ENCODE measurements at regions not wholly inside any gene's neighbourhood (a gene's known extent, or its start where the extent isn't known, plus 50 kb on each side); places are given as distances from the start of the nearest gene placed in this dataset.

DNA sequence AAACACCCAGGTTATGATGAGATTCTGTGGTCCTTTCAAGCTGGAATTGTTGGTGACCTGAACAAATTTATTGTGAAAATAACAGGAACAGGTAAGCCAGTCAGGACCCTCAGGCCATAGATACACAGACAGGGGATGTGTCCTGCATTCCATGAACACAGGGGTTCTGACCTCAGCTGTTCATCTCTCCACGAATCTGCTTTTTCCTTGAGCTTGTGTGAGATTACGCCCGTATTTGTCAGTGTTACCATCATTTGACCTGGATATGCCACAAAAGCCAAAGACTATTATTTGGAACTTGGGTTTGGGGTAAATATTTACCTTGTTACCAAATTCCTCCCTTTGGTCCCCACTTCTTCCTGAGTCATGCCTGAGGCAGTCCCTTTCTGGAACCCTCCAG, 288.9 kb downstream of the PREX1 start:
- Mint-ChIP-seq H3K9me3 (ENCODE audit: low read depth) (peaks cover 4% of the 10 kb centered on the region), H3K4me1 (ENCODE audit: low read depth) (peaks cover 30% of the 10 kb centered on the region), H3K27me3 (peaks cover 6% of the 10 kb centered on the region), H3K4me3 (ENCODE audit: low read depth) (peak overlapping the region; percentile 22), H3K36me3 (ENCODE audit: insufficient read depth) (peaks cover 4% of the 10 kb centered on the region), H3K27ac (peak overlapping the region; percentile 51)
- TF ChIP-seq, protein P1, sequence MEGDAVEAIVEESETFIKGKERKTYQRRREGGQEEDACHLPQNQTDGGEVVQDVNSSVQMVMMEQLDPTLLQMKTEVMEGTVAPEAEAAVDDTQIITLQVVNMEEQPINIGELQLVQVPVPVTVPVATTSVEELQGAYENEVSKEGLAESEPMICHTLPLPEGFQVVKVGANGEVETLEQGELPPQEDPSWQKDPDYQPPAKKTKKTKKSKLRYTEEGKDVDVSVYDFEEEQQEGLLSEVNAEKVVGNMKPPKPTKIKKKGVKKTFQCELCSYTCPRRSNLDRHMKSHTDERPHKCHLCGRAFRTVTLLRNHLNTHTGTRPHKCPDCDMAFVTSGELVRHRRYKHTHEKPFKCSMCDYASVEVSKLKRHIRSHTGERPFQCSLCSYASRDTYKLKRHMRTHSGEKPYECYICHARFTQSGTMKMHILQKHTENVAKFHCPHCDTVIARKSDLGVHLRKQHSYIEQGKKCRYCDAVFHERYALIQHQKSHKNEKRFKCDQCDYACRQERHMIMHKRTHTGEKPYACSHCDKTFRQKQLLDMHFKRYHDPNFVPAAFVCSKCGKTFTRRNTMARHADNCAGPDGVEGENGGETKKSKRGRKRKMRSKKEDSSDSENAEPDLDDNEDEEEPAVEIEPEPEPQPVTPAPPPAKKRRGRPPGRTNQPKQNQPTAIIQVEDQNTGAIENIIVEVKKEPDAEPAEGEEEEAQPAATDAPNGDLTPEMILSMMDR (IDR thresholded peaks at IDR 0.05; ENCODE audit: unreplicated experiment) = no peak
- DNase-seq (ENCODE audit: low spot score, unreplicated experiment) = no peak

DNA sequence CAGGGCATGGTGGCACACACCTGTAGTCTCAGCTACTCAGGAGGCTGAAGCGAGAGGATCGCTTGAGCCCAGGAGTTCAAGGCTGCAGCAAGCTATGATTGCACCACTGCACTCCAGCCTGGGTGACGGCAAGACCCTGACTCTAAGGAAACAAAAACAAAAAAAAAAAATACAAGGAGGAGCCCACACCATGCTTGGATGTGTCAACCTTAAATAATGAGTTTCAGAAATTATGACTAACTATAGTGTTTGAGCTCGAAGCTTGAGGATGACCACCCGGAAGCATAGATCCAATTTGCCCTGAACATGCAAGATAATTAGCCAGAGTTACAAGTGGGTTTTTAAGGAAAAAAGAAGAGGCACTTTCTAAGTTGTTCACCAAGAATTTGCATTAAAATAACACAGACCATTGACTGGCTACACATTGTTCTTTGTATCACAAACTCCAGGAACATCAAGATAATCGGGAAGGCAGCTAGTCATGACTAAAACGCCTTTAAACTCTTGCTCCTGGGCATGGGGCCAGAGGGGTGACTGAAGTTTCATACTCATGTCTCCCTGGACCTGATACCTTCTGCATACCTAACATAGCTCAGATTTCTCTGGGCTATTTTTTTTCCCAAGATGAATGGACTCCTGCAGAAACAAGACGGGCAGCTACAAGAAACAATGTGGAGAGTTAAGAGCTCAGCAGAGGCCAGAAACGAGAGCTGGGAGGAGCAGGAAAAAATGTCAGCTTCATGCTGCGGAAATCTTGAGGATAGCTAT, 289.6 kb downstream of the PREX1 start:
- no peak for DNase-seq (ENCODE audit: low spot score, unreplicated experiment)
- Mint-ChIP-seq H3K4me3 (ENCODE audit: low read depth) (peak overlapping the region; percentile 22), H3K27ac (peak overlapping the region; percentile 51), H3K27me3 (peaks cover 6% of the 10 kb centered on the region), H3K9me3 (ENCODE audit: low read depth) (peaks cover 4% of the 10 kb centered on the region), H3K4me1 (ENCODE audit: low read depth) (peaks cover 30% of the 10 kb centered on the region), H3K36me3 (ENCODE audit: insufficient read depth) (peaks cover 4% of the 10 kb centered on the region)
- TF ChIP-seq, protein P1 (IDR thresholded peaks at IDR 0.05; ENCODE audit: unreplicated experiment) = no peak

DNA sequence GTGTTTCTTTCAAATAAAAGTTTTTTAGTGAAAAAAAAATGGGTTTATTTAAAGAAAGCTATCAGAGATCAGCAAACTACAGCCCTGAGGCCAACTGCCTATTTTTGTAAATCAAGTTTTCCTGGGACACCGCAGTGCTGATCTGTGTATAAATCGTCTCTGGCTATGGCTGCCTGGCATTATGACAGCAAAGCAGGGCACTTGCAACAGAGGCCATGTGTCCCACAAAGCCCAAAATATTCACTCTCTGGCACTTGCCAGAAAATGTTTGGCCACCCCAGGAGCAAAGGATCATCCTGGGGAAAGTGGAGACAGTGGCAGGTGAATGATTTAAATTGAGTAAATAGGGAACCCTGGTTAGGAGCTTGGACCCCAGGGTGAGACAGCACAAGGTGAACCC, 291.6 kb downstream of the PREX1 start:
- H3K36me3 Mint-ChIP-seq (ENCODE audit: insufficient read depth) = no peaks in the 10 kb centered on the region
- peaks cover 30% of the 10 kb centered on the region for H3K4me1 Mint-ChIP-seq (ENCODE audit: low read depth)
- H3K4me3 Mint-ChIP-seq (ENCODE audit: low read depth) = no peak overlapping the region
- no peak overlapping the region for H3K27ac Mint-ChIP-seq
- DNase-seq (ENCODE audit: low spot score, unreplicated experiment) = no peak
- H3K9me3 Mint-ChIP-seq (ENCODE audit: low read depth) = no peaks in the 10 kb centered on the region
- TF ChIP-seq, protein P1 (IDR thresholded peaks at IDR 0.05; ENCODE audit: unreplicated experiment) = no peak
- peaks cover 6% of the 10 kb centered on the region for H3K27me3 Mint-ChIP-seq

DNA sequence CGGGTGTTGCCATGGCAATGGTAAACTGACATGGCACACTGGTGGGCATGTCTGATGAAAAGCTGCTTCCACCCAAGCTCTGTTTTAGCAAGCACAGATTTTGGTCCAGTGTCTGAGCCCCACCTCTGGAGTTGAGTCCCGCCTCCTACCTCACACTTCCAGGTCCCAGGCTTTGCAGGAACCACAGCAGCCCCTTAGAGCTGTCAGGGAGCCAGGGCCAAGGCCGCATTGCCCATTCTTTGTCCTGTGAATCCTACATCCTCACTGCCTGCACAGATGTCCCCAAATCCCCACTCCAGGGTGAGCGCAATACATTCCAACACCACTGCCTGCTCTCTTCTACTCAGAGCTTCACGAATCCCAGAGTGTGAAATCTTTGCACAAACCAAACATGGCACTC, 292.2 kb downstream of the PREX1 start:
- no peak overlapping the region for H3K4me3 Mint-ChIP-seq (ENCODE audit: low read depth)
- H3K27me3 Mint-ChIP-seq = peaks cover 10% of the 10 kb centered on the region
- no peaks in the 10 kb centered on the region for H3K9me3 Mint-ChIP-seq (ENCODE audit: low read depth)
- no peaks in the 10 kb centered on the region for H3K36me3 Mint-ChIP-seq (ENCODE audit: insufficient read depth)
- H3K4me1 Mint-ChIP-seq (ENCODE audit: low read depth) = peaks cover 25% of the 10 kb centered on the region
- no peak for DNase-seq (ENCODE audit: low spot score, unreplicated experiment)
- TF ChIP-seq, protein P1 (IDR thresholded peaks at IDR 0.05; ENCODE audit: unreplicated experiment) = no peak
- no peak overlapping the region for H3K27ac Mint-ChIP-seq

DNA sequence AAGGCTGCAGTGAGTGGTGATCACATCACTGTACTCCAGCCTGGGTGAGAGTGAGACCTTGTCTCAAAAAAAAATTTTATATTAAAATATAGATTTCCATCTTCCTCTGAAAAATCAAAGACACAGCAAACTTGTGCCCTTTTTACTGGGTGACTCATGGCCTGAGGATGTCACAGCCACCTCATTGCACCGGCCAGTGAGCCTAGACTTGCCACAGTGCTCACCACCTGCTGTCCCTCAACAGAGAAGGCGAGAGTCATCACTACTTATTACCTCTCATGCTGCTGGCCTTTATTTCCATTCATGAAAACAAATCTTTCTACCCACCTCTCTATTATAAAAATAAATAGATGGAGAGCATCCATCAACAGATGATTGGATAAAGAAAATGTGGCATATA, 295.8 kb downstream of the PREX1 start:
- H3K4me3 Mint-ChIP-seq (ENCODE audit: low read depth) = no peak overlapping the region
- peaks cover 14% of the 10 kb centered on the region for H3K27me3 Mint-ChIP-seq
- TF ChIP-seq, protein P1 (IDR thresholded peaks at IDR 0.05; ENCODE audit: unreplicated experiment) = no peak
- no peak overlapping the region for H3K27ac Mint-ChIP-seq
- peaks cover 1% of the 10 kb centered on the region for H3K4me1 Mint-ChIP-seq (ENCODE audit: low read depth)
- H3K36me3 Mint-ChIP-seq (ENCODE audit: insufficient read depth) = no peaks in the 10 kb centered on the region
- no peaks in the 10 kb centered on the region for H3K9me3 Mint-ChIP-seq (ENCODE audit: low read depth)
- DNase-seq (ENCODE audit: low spot score, unreplicated experiment) = no peak

Data from progenitor cell of endocrine pancreas (in vitro differentiated cells).